WTC11 (cell line): ENCODE measurements at regions not wholly inside any gene's neighbourhood (a gene's known extent, or its start where the extent isn't known, plus 50 kb on each side); places are given as distances from the start of the nearest gene placed in this dataset.

Experiments used
- ATAC-seq: fragments of 200-7000 bp; cut with Tn5 transposase; 2 replicates; pipeline ENCODE4 v1.10.0; 2021; ENCODE audit warnings: mild to moderate bottlenecking, moderate library complexity
- CTCF ChIA-PET: fragments of 300-600 bp; sonication (Branson Sonifier 250); formaldehyde crosslinking; loops from one replicate; lab custom pipeline; 2021; ENCODE audit warnings: antibody characterized with exemption; lab: Charles Lee
- POLR2A ChIA-PET: fragments of 350-600 bp; sonication (Branson Sonifier 250); formaldehyde crosslinking; loops from one replicate; lab custom pipeline; 2021; ENCODE audit warnings: antibody characterized with exemption; lab: Charles Lee
- DNase-seq: peaks from one replicate; pipeline ENCODE4 v3.0.0; 2021; ENCODE audit warnings: low spot score
- H3K27ac Mint-ChIP-seq: 2 replicates; pipeline ENCODE4 v1.8.0; 2021; ENCODE audit warnings: mixed read lengths
- H3K27me3 Mint-ChIP-seq: 2 replicates; pipeline ENCODE4 v1.8.0; 2021; ENCODE audit warnings: low read depth, mild to moderate bottlenecking, moderate library complexity, mixed read lengths
- H3K36me3 Mint-ChIP-seq: 2 replicates; pipeline ENCODE4 v1.8.0; 2021; ENCODE audit warnings: mixed read lengths
- H3K4me1 Mint-ChIP-seq: 2 replicates; pipeline ENCODE4 v1.8.0; 2022; ENCODE audit warnings: mixed read lengths
- H3K4me3 Mint-ChIP-seq: 2 replicates; pipeline ENCODE4 v1.8.0; 2021; ENCODE audit warnings: mild to moderate bottlenecking, moderate library complexity, mixed read lengths
- H3K9me3 Mint-ChIP-seq: 2 replicates; pipeline ENCODE4 v1.8.0; 2021; ENCODE audit warnings: mixed read lengths
- CREB1 ChIP-seq: sonication (generic); formaldehyde crosslinking; IDR thresholded peaks from 2 replicates; pipeline ENCODE4 v1.8.0; 2023; ENCODE audit warnings: mild to moderate bottlenecking, missing genetic modification reagents
- EMX1 ChIP-seq: fragments of 250-450 bp; sonication (Bioruptor Pico); IDR thresholded peaks from 2 replicates; pipeline ENCODE4 v1.8.0; 2021; ENCODE audit warnings: mild to moderate bottlenecking
- MYBL2 ChIP-seq: sonication (generic); formaldehyde crosslinking; IDR thresholded peaks from 2 replicates; pipeline ENCODE4 v1.8.1; 2023; ENCODE audit warnings: mild to moderate bottlenecking, moderate library complexity, missing genetic modification reagents
- NFYB ChIP-seq: sonication (generic); formaldehyde crosslinking; conservative IDR thresholded peaks from 2 replicates; pipeline ENCODE4 v1.8.0; 2022; ENCODE audit warnings: low read depth, missing genetic modification reagents
- OVOL2 ChIP-seq: fragments of 250-450 bp; sonication (Bioruptor Pico); IDR thresholded peaks from 2 replicates; pipeline ENCODE4 v1.9.0; 2021; ENCODE audit warnings: mild to moderate bottlenecking, borderline replicate concordance
- PRRX2 ChIP-seq: fragments of 250-450 bp; sonication (Bioruptor Pico); IDR thresholded peaks from 2 replicates; pipeline ENCODE4 v1.8.0; 2021; ENCODE audit warnings: mild to moderate bottlenecking
- SMAD3 ChIP-seq: sonication (generic); formaldehyde crosslinking; IDR thresholded peaks from 2 replicates; pipeline ENCODE4 v1.8.0; 2022; ENCODE audit warnings: missing genetic modification reagents, mild to moderate bottlenecking, borderline replicate concordance
- ZNF281 ChIP-seq: sonication (generic); formaldehyde crosslinking; IDR thresholded peaks from 2 replicates; pipeline ENCODE4 v1.8.0; 2023; ENCODE audit warnings: mild to moderate bottlenecking, missing genetic modification reagents
- ZNF396 ChIP-seq: fragments of 250-450 bp; sonication (Bioruptor Pico); IDR thresholded peaks from 2 replicates; pipeline ENCODE4 v1.8.0; 2021; ENCODE audit warnings: mild to moderate bottlenecking, moderate library complexity, borderline replicate concordance
- ZNF416 ChIP-seq: fragments of 250-450 bp; sonication (Bioruptor Pico); IDR thresholded peaks from 2 replicates; pipeline ENCODE4 v1.9.0; 2021; ENCODE audit warnings: mild to moderate bottlenecking, inconsistent platforms
- ZNF532 ChIP-seq: fragments of 250-450 bp; sonication (Bioruptor Pico); IDR thresholded peaks from 2 replicates; pipeline ENCODE4 v1.9.0; 2021; ENCODE audit warnings: mild to moderate bottlenecking, borderline replicate concordance
- TF ChIP-seq, protein P1 (sequence below): sonication (generic); formaldehyde crosslinking; IDR thresholded peaks from 2 replicates; pipeline ENCODE4 v1.8.1; 2023; ENCODE audit warnings: mild to moderate bottlenecking, missing genetic modification reagents, borderline replicate concordance
- TF ChIP-seq, protein P2 (sequence below): fragments of 250-450 bp; sonication (Bioruptor Pico); conservative IDR thresholded peaks from 2 replicates; pipeline ENCODE4 v1.9.0; 2021; ENCODE audit warnings: mild to moderate bottlenecking
- TF ChIP-seq, protein P3 (sequence below): sonication (generic); formaldehyde crosslinking; IDR thresholded peaks from 2 replicates; pipeline ENCODE4 v1.8.1; 2022; ENCODE audit warnings: low read depth, mild to moderate bottlenecking, moderate library complexity, missing genetic modification reagents, borderline replicate concordance
- TF ChIP-seq, protein P4 (sequence below): fragments of 250-450 bp; sonication (Bioruptor Pico); IDR thresholded peaks from 2 replicates; pipeline ENCODE4 v2.1.2; 2022; ENCODE audit warnings: mild to moderate bottlenecking, moderate library complexity
- TF ChIP-seq, protein P5 (sequence below): sonication (generic); formaldehyde crosslinking; conservative IDR thresholded peaks from 2 replicates; pipeline ENCODE4 v1.8.1; 2022; ENCODE audit warnings: mild to moderate bottlenecking, missing genetic modification reagents
- TF ChIP-seq, protein P6 (sequence below): sonication (generic); formaldehyde crosslinking; IDR thresholded peaks from 2 replicates; pipeline ENCODE4 v1.8.0; 2022; ENCODE audit warnings: mild to moderate bottlenecking, missing genetic modification reagents

- TF ChIP-seq, protein P1, sequence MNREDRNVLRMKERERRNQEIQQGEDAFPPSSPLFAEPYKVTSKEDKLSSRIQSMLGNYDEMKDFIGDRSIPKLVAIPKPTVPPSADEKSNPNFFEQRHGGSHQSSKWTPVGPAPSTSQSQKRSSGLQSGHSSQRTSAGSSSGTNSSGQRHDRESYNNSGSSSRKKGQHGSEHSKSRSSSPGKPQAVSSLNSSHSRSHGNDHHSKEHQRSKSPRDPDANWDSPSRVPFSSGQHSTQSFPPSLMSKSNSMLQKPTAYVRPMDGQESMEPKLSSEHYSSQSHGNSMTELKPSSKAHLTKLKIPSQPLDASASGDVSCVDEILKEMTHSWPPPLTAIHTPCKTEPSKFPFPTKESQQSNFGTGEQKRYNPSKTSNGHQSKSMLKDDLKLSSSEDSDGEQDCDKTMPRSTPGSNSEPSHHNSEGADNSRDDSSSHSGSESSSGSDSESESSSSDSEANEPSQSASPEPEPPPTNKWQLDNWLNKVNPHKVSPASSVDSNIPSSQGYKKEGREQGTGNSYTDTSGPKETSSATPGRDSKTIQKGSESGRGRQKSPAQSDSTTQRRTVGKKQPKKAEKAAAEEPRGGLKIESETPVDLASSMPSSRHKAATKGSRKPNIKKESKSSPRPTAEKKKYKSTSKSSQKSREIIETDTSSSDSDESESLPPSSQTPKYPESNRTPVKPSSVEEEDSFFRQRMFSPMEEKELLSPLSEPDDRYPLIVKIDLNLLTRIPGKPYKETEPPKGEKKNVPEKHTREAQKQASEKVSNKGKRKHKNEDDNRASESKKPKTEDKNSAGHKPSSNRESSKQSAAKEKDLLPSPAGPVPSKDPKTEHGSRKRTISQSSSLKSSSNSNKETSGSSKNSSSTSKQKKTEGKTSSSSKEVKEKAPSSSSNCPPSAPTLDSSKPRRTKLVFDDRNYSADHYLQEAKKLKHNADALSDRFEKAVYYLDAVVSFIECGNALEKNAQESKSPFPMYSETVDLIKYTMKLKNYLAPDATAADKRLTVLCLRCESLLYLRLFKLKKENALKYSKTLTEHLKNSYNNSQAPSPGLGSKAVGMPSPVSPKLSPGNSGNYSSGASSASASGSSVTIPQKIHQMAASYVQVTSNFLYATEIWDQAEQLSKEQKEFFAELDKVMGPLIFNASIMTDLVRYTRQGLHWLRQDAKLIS, result no peak
- TF ChIP-seq CREB1 (CRISPR knock-in tag) (no peak), SMAD3 (CRISPR knock-in tag) (no peak), NFYB (CRISPR knock-in tag) (no peak), ZNF416 (no peak), OVOL2 (CRISPR knock-in tag) (no peak)
Measured at GRCh38 chr3:72081471-72082185, 296.7 kb upstream of the PROK2 start (continued).

DNA sequence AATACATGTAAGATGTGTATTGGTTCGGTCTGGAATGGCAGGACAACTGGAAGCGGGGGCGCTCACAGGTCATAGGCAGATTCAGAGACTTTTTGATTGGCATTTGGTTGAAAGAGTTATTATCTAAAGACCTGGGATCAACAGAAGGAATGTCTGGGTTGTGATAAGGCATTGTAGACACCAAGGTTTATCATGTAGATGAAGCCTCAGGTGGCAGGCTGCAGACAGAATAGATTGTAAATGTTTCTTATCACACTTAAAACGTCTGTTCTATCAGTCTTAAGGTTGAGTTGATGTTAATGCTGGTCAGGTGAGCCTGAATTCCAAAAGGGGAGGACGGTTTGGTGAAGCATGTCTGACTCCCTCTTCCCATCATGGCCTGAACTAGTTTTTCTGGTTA lies 295.9 kb upstream of the PROK2 start:
- POLR2A ChIA-PET, result no interaction called here
- TF ChIP-seq, protein P2, sequence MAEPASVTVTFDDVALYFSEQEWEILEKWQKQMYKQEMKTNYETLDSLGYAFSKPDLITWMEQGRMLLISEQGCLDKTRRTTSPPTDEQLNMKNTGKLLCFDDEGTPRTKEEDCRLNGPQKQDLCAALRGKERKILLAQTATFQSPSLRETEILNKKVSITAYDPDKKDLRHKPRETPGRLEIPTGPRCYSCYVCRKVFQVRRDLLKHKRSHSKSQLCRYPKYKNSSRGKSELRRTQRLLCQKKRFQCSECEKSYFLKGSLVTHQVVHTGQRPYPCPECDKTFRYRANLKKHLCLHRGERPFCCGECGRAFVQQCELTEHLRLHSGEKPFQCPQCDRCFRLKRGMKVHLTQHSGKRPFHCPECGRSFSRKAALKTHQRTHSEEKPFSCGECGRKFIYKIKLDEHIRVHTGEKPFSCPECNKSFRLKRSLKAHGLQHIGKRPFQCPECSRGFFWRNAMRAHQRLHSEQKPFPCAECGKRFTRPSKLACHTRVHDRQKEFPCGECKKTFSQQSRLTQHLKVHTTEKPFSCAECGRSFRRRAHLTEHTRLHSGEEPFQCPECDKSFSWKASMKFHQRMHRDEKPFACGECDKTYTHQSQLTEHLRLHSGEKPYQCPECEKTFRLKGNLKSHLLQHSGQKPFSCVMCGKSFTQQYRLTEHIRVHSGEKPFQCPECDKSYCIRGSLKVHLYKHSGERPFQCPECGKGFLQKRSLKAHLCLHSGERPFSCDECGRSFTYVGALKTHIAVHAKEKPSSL, result no peak
- TF ChIP-seq ZNF396 (CRISPR knock-in tag) (no peak), ZNF532 (CRISPR knock-in tag) (no peak), PRRX2 (CRISPR knock-in tag) (no peak), MYBL2 (CRISPR knock-in tag) (no peak), OVOL2 (CRISPR knock-in tag) (no peak), EMX1 (no peak), ZNF281 (CRISPR knock-in tag) (no peak)
- TF ChIP-seq, protein P3, sequence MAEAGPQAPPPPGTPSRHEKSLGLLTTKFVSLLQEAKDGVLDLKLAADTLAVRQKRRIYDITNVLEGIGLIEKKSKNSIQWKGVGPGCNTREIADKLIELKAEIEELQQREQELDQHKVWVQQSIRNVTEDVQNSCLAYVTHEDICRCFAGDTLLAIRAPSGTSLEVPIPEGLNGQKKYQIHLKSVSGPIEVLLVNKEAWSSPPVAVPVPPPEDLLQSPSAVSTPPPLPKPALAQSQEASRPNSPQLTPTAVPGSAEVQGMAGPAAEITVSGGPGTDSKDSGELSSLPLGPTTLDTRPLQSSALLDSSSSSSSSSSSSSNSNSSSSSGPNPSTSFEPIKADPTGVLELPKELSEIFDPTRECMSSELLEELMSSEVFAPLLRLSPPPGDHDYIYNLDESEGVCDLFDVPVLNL (CRISPR knock-in tag), result no peak
- TF ChIP-seq, protein P4, sequence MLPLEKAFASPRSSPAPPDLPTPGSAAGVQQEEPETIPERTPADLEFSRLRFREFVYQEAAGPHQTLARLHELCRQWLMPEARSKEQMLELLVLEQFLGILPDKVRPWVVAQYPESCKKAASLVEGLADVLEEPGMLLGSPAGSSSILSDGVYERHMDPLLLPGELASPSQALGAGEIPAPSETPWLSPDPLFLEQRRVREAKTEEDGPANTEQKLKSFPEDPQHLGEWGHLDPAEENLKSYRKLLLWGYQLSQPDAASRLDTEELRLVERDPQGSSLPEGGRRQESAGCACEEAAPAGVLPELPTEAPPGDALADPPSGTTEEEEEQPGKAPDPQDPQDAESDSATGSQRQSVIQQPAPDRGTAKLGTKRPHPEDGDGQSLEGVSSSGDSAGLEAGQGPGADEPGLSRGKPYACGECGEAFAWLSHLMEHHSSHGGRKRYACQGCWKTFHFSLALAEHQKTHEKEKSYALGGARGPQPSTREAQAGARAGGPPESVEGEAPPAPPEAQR (CRISPR knock-in tag), result no peak
- TF ChIP-seq, protein P5, sequence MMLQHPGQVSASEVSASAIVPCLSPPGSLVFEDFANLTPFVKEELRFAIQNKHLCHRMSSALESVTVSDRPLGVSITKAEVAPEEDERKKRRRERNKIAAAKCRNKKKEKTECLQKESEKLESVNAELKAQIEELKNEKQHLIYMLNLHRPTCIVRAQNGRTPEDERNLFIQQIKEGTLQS (CRISPR knock-in tag), result no peak
- TF ChIP-seq, protein P6, sequence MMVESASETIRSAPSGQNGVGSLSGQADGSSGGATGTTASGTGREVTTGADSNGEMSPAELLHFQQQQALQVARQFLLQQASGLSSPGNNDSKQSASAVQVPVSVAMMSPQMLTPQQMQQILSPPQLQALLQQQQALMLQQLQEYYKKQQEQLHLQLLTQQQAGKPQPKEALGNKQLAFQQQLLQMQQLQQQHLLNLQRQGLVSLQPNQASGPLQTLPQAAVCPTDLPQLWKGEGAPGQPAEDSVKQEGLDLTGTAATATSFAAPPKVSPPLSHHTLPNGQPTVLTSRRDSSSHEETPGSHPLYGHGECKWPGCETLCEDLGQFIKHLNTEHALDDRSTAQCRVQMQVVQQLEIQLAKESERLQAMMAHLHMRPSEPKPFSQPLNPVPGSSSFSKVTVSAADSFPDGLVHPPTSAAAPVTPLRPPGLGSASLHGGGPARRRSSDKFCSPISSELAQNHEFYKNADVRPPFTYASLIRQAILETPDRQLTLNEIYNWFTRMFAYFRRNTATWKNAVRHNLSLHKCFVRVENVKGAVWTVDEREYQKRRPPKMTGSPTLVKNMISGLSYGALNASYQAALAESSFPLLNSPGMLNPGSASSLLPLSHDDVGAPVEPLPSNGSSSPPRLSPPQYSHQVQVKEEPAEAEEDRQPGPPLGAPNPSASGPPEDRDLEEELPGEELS, result no peak
- ATAC-seq (no peak), DNase-seq (no peak)
- H3K36me3 Mint-ChIP-seq, result peaks cover 21% of the 10 kb centered on the region
- CTCF ChIA-PET, result no interaction called here
- peaks cover 30% of the 10 kb centered on the region for H3K9me3 Mint-ChIP-seq
- H3K4me3 Mint-ChIP-seq, result no peak overlapping the region
- peaks cover 3% of the 10 kb centered on the region; the same call in 1 of the 2 replicates for H3K27me3 Mint-ChIP-seq
- H3K27ac Mint-ChIP-seq, result no peak overlapping the region
- H3K4me1 Mint-ChIP-seq, result peaks cover 42% of the 10 kb centered on the region
